ENCODE measurements at regions not wholly inside any gene's neighbourhood (a gene's known extent, or its start where the extent isn't known, plus 50 kb on each side); places are given as distances from the start of the nearest gene placed in this dataset.
"Not testable (repeated sequence)": the region's sequence is repeated elsewhere in the genome, so short reads cannot be mapped to it uniquely, and the experiment has no call there.

- not testable (repeated sequence) for TF ChIP-seq POLR2A (IDR thresholded peaks at IDR 0.05)
- TF ChIP-seq, protein P1, sequence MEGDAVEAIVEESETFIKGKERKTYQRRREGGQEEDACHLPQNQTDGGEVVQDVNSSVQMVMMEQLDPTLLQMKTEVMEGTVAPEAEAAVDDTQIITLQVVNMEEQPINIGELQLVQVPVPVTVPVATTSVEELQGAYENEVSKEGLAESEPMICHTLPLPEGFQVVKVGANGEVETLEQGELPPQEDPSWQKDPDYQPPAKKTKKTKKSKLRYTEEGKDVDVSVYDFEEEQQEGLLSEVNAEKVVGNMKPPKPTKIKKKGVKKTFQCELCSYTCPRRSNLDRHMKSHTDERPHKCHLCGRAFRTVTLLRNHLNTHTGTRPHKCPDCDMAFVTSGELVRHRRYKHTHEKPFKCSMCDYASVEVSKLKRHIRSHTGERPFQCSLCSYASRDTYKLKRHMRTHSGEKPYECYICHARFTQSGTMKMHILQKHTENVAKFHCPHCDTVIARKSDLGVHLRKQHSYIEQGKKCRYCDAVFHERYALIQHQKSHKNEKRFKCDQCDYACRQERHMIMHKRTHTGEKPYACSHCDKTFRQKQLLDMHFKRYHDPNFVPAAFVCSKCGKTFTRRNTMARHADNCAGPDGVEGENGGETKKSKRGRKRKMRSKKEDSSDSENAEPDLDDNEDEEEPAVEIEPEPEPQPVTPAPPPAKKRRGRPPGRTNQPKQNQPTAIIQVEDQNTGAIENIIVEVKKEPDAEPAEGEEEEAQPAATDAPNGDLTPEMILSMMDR (IDR thresholded peaks at IDR 0.05): not testable (repeated sequence)
Measured at GRCh38 chr4:9539939-9540520, 95.8 kb downstream of the DEFB131A start.
